ENCODE measurements at regions not wholly inside any gene's neighbourhood (a gene's known extent, or its start where the extent isn't known, plus 50 kb on each side); places are given as distances from the start of the nearest gene placed in this dataset.

- TF ChIP-seq MAFK (conservative IDR thresholded peaks at IDR 0.05 in 1 of 2, IDR thresholded peaks at IDR 0.05 in 1 of 2; ENCODE audit: low read length in 2 of 2) (no peak), CEBPB (IDR thresholded peaks at IDR 0.05; ENCODE audit: borderline replicate concordance, low read depth, low read length) (no peak), ZNF790 (CRISPR knock-in tag; IDR thresholded peaks at IDR 0.05; ENCODE audit: borderline replicate concordance) (no peak), EHMT2 (IDR thresholded peaks at IDR 0.05; ENCODE audit: borderline replicate concordance, low read depth, low read length) (no peak), ZFX (CRISPR knock-in tag; IDR thresholded peaks at IDR 0.05; ENCODE audit: low read depth) (no peak), GLI4 (CRISPR knock-in tag; IDR thresholded peaks at IDR 0.05; ENCODE audit: borderline replicate concordance) (no peak), TCF7L2 (IDR thresholded peaks at IDR 0.05; ENCODE audit: low read depth, low read length) (no peak), ZNF274 (CRISPR knock-in tag; IDR thresholded peaks at IDR 0.05) (no peak), EP300 (IDR thresholded peaks at IDR 0.05; ENCODE audit: low read depth in 2 of 2, low read length in 2 of 2) (no peak), EP300 (CRISPR knock-in tag; IDR thresholded peaks at IDR 0.05; ENCODE audit: borderline replicate concordance) (no peak), ZNF776 (CRISPR knock-in tag; IDR thresholded peaks at IDR 0.05) (no peak), SIX4 (CRISPR knock-in tag; IDR thresholded peaks at IDR 0.05) (no peak)
- TF ChIP-seq, protein P1, sequence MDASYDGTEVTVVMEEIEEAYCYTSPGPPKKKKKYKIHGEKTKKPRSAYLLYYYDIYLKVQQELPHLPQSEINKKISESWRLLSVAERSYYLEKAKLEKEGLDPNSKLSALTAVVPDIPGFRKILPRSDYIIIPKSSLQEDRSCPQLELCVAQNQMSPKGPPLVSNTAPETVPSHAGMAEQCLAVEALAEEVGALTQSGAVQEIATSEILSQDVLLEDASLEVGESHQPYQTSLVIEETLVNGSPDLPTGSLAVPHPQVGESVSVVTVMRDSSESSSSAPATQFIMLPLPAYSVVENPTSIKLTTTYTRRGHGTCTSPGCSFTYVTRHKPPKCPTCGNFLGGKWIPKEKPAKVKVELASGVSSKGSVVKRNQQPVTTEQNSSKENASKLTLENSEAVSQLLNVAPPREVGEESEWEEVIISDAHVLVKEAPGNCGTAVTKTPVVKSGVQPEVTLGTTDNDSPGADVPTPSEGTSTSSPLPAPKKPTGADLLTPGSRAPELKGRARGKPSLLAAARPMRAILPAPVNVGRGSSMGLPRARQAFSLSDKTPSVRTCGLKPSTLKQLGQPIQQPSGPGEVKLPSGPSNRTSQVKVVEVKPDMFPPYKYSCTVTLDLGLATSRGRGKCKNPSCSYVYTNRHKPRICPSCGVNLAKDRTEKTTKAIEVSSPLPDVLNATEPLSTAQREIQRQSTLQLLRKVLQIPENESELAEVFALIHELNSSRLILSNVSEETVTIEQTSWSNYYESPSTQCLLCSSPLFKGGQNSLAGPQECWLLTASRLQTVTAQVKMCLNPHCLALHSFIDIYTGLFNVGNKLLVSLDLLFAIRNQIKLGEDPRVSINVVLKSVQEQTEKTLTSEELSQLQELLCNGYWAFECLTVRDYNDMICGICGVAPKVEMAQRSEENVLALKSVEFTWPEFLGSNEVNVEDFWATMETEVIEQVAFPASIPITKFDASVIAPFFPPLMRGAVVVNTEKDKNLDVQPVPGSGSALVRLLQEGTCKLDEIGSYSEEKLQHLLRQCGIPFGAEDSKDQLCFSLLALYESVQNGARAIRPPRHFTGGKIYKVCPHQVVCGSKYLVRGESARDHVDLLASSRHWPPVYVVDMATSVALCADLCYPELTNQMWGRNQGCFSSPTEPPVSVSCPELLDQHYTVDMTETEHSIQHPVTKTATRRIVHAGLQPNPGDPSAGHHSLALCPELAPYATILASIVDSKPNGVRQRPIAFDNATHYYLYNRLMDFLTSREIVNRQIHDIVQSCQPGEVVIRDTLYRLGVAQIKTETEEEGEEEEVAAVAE (CRISPR knock-in tag; IDR thresholded peaks at IDR 0.05; ENCODE audit: borderline replicate concordance), result no peak
- TF ChIP-seq, protein P2, sequence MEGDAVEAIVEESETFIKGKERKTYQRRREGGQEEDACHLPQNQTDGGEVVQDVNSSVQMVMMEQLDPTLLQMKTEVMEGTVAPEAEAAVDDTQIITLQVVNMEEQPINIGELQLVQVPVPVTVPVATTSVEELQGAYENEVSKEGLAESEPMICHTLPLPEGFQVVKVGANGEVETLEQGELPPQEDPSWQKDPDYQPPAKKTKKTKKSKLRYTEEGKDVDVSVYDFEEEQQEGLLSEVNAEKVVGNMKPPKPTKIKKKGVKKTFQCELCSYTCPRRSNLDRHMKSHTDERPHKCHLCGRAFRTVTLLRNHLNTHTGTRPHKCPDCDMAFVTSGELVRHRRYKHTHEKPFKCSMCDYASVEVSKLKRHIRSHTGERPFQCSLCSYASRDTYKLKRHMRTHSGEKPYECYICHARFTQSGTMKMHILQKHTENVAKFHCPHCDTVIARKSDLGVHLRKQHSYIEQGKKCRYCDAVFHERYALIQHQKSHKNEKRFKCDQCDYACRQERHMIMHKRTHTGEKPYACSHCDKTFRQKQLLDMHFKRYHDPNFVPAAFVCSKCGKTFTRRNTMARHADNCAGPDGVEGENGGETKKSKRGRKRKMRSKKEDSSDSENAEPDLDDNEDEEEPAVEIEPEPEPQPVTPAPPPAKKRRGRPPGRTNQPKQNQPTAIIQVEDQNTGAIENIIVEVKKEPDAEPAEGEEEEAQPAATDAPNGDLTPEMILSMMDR (CRISPR knock-in tag; IDR thresholded peaks at IDR 0.05), result no peak
Measured at GRCh38 chr17:17398188-17398942, 78.4 kb upstream of the MED9 start.
